ENCODE measurements at regions not wholly inside any gene's neighbourhood (a gene's known extent, or its start where the extent isn't known, plus 50 kb on each side); places are given as distances from the start of the nearest gene placed in this dataset.

GRCh38 chr10:43820663-43821062 lies 172.0 kb upstream of the ZNF32 start:
- DNase-seq = no peak
- TF ChIP-seq GATA1 (IDR thresholded peaks at IDR 0.05; ENCODE audit: low read depth, low read length) (no peak), POLR2A (IDR thresholded peaks at IDR 0.05; ENCODE audit: low read length) (no peak)

- TF ChIP-seq GATA1 (IDR thresholded peaks at IDR 0.05; ENCODE audit: low read depth, low read length) (no peak), POLR2A (IDR thresholded peaks at IDR 0.05; ENCODE audit: low read length) (no peak)
- DNase-seq = no peak
Observed at GRCh38 chr10:43819464-43820230, 171.0 kb upstream of the ZNF32 start.

- no peak for TF ChIP-seq POLR2A (IDR thresholded peaks at IDR 0.05; ENCODE audit: low read length)
- no peak for TF ChIP-seq GATA1 (IDR thresholded peaks at IDR 0.05; ENCODE audit: low read depth, low read length)
- no peak for DNase-seq
Observed at GRCh38 chr10:43818687-43819086, 170.0 kb upstream of the ZNF32 start.

GRCh38 chr10:43817368-43817767 lies 168.7 kb upstream of the ZNF32 start:
- TF ChIP-seq GATA1 (IDR thresholded peaks at IDR 0.05; ENCODE audit: low read depth, low read length) (no peak), POLR2A (IDR thresholded peaks at IDR 0.05; ENCODE audit: low read length) (no peak)
- DNase-seq = no peak

GRCh38 chr10:43816351-43817321 lies 168.0 kb upstream of the ZNF32 start:
- no peak for TF ChIP-seq GATA1 (IDR thresholded peaks at IDR 0.05; ENCODE audit: low read depth, low read length)
- no peak for TF ChIP-seq POLR2A (IDR thresholded peaks at IDR 0.05; ENCODE audit: low read length)
- no peak for DNase-seq

GRCh38 chr10:43815181-43815885 lies 166.7 kb upstream of the ZNF32 start:
- no peak for TF ChIP-seq GATA1 (IDR thresholded peaks at IDR 0.05; ENCODE audit: low read depth, low read length)
- TF ChIP-seq POLR2A (IDR thresholded peaks at IDR 0.05; ENCODE audit: low read length) = no peak
- DNase-seq = no peak

- DNase-seq = no peak
- no peak for TF ChIP-seq POLR2A (IDR thresholded peaks at IDR 0.05; ENCODE audit: low read length)
- no peak for TF ChIP-seq GATA1 (IDR thresholded peaks at IDR 0.05; ENCODE audit: low read depth, low read length)
Observed at GRCh38 chr10:43814663-43815062, 166.0 kb upstream of the ZNF32 start.

- DNase-seq = no peak
- no peak for TF ChIP-seq GATA1 (IDR thresholded peaks at IDR 0.05; ENCODE audit: low read depth, low read length)
- TF ChIP-seq POLR2A (IDR thresholded peaks at IDR 0.05; ENCODE audit: low read length) = no peak
Observed at GRCh38 chr10:43811871-43812270, 163.2 kb upstream of the ZNF32 start.

- no peak for TF ChIP-seq GATA1 (IDR thresholded peaks at IDR 0.05; ENCODE audit: low read depth, low read length)
- no peak for TF ChIP-seq POLR2A (IDR thresholded peaks at IDR 0.05; ENCODE audit: low read length)
- no peak for DNase-seq
Observed at GRCh38 chr10:43809211-43809930, 160.7 kb upstream of the ZNF32 start.

- TF ChIP-seq POLR2A (IDR thresholded peaks at IDR 0.05; ENCODE audit: low read length) (no peak), GATA1 (IDR thresholded peaks at IDR 0.05; ENCODE audit: low read depth, low read length) (no peak)
- no peak for DNase-seq
Observed at GRCh38 chr10:43808136-43808535, 159.5 kb upstream of the ZNF32 start.

GRCh38 chr10:43806831-43807640 lies 158.4 kb upstream of the ZNF32 start:
- TF ChIP-seq POLR2A (IDR thresholded peaks at IDR 0.05; ENCODE audit: low read length) (no peak), GATA1 (IDR thresholded peaks at IDR 0.05; ENCODE audit: low read depth, low read length) (no peak)
- no peak for DNase-seq

- no peak for TF ChIP-seq GATA1 (IDR thresholded peaks at IDR 0.05; ENCODE audit: low read depth, low read length)
- TF ChIP-seq POLR2A (IDR thresholded peaks at IDR 0.05; ENCODE audit: low read length) = no peak
- DNase-seq = no peak
Observed at GRCh38 chr10:43803791-43804190, 155.1 kb upstream of the ZNF32 start.
